Activated CD4-positive, CD25-positive, alpha-beta regulatory T cell treated with anti-CD3 and anti-CD28 coated beads, Interleukin-2, amount 50 U/mL, for 72 hours (primary cell): ENCODE measurements at regions not wholly inside any gene's neighbourhood (a gene's known extent, or its start where the extent isn't known, plus 50 kb on each side); places are given as distances from the start of the nearest gene placed in this dataset.
A peak's percentile ranks its signal among the peaks of the same experiment; 100 is the strongest.

ENCODE experiments used
- DNase-seq: peaks from one replicate; pipeline ENCODE4 v3.0.0; 2021

DNA sequence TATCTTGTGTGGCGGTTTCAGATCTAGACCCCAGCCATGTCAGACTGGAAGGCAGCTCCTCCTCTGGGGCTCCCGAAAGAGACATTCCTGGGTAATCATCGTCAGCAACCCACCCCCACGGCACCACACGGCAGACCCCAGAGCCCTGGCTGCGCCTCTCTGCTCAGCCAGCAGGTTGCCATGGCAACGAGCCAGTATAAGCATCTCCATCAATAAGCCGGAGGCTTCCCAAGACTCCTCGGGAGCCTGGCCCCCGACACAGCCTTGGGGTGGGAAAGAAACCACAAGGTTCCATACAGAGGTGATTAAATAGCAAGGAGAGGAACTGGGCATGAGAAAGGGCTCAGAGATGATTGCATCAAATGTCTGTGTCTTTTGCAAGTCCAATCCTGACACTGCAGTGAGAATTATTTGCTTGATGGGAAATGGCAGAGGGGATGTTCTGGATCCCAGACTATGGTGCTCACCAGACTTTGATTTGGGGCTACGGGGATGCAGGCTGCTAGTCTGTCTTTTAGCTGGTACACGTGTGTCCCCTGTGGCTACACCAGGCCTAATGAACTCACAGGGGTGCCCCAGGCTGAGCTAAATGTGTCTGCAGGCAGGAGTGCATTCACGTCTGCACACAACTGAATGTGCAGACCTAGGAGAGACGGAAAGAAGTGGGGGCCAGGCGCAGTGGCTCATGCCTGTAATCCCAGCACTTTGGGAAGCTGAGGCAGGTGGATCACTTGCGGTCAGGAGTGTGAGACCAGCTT, 320.5 kb upstream of the TNRC6C start:
- DNase-seq = no peak

- DNase-seq = no peak
Measured at GRCh38 chr17:77640252-77640651, 318.3 kb upstream of the TNRC6C start.

DNA sequence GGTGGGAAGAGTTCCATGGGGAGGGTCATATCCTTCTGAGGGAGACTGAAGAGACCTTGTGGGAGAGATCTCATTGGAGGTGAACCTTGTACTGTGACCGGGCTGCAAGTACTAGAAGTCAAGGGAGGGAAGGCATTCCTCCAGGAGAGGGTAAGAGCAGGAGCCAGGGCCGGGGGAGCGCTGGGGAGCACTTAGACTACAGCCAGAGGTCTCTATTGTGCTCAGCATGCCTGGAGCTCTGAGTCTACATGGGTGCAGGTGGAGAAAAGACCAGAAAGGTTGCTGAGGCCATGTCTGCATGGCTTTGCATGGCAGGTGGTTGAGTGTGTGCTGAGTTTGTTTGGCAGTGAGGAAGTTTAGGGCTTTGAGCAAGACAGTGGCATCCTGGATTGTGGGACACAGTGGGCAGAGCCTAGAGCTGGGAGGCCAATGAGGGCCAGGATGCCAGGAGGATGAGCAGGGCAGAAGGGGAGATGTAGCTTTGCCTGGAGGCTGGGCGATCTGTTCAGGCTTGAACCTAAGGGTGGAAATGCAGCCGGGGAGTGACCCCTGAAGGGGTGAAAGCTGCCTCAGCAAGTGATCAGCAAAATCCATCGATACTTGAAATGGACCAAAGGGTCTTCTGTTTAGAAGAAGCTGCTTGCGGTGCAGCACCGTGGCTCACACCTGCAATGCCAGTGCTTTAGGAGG, 317.4 kb upstream of the TNRC6C start:
- DNase-seq = no peak

- DNase-seq = no peak
Measured at GRCh38 chr17:77641718-77642117, 316.8 kb upstream of the TNRC6C start.

- no peak for DNase-seq
Measured at GRCh38 chr17:77644181-77645071, 314.1 kb upstream of the TNRC6C start.

DNA sequence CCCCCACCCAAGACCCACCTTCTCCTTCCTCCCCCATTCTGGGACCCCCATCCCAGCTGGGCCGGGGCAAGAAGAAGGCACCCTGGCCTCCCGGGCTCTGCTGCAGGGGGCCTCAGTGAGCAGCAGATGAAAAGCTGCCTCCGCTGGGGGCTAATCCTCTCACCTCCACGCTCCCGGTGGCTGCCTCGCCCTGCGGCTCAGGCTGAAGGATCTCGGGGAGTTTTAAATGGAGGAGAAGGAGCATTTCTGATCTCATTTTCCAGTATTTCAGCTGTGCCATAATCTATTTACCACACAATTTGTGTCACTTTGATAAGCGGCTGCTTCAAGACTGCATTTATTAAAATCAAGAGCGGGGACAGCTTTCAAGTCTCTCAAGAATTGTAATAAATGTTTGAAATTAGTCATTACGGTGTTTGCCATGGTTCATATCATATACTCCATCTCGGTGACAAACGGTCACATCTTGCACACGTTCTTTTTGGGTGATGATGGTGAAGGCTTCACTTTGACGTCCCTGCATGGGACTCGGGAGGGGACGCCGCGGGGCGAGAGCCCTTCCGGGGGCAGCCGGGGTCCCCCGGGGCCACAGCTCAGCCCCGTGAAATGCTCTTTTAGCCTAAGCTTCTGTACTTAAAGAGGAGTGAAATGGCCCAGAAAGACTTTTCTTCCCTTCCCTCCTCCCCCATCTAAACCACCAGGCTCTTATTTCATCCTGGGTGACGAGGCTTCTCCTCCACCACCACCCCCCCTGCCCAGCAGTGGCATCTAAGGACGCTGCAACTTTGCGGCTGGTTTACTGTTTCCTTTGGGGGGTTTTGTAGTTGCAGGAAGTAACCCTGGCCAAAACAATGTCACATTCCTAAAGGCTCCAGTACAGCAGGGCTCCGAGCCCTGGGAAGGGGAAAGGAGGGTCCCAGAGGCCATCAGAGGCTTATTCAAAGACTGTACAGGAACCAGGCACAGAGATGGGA, 313.1 kb upstream of the TNRC6C start:
- peak; percentile 36 for DNase-seq

GRCh38 chr17:77646046-77646430, 312.5 kb upstream of the TNRC6C start:
- DNase-seq = peak; percentile 8

GRCh38 chr17:77647531-77647930, 311.0 kb upstream of the TNRC6C start:
- peak; percentile 0 for DNase-seq

- DNase-seq = peak; percentile 15
Measured at GRCh38 chr17:77649717-77650211, 308.7 kb upstream of the TNRC6C start.

GRCh38 chr17:77651988-77652387, 306.5 kb upstream of the TNRC6C start:
- DNase-seq = no peak

DNA sequence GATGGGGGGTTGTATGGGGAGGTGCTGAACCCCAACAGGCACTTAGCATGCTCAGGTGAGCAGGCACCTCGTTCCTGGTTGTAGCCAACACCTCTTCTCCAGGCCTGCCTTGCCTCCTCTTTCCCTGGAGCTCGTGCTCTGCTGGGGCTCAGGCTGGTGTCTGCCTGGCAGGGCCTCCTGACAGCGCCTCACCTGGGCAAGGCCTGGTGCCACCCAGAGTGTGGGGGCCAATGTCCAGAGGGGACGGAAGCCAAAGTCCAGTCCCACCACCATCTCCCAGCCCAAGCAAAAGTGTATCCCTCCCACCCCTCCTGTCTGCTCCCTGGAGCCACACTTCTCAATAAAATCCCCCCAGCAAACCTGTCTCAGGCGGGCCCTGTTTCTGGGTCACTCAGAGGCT, 304.2 kb upstream of the TNRC6C start:
- DNase-seq = no peak

- no peak for DNase-seq
Measured at GRCh38 chr17:77654850-77655249, 303.7 kb upstream of the TNRC6C start.

GRCh38 chr17:77656054-77656453, 302.4 kb upstream of the TNRC6C start:
- no peak for DNase-seq

DNA sequence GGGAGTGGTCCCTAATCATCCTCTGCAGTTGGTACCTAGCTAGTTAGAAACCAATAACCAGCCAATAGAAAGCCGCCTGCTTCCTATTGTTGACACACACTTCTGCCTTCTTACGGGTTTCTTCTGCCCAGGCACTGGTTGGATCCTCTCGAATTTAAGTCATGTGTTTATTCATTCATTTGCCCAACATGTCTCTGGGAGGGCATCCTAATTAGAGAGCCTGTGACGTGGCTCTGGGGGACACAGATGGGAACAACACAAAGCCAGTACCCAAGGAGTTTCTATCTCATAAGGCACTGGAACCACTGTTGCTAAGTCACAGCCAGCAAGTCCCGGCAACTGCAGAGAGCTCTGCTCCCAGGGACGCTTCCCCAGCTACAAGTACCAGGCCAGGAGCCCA, 300.7 kb upstream of the TNRC6C start:
- DNase-seq = no peak

GRCh38 chr17:77660524-77660923, 298.0 kb upstream of the TNRC6C start:
- no peak for DNase-seq

- no peak for DNase-seq
Measured at GRCh38 chr17:77662833-77663232, 295.7 kb upstream of the TNRC6C start.

- DNase-seq = no peak
Measured at GRCh38 chr17:77664097-77664729, 294.3 kb upstream of the TNRC6C start.

GRCh38 chr17:77665833-77666232, 292.7 kb upstream of the TNRC6C start:
- DNase-seq = no peak

DNA sequence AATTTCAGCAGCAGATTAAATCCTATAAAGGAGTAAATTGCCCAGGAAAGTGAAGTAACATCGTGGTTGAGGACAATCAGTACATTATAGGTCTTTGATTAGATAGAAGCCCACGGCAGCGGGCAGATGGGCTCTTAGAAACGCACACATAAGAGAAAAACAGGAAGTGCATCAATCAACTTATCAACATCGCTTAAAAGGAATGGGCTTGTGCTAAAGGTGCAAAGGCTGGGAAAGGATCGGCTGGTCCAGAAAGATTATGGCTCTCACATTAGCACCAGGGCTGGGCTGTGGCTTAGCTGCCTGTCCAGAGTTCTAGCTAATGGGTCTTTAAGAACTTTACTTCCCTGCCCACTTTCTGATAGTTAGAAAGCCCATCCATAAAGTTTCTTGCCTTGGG, 292.0 kb upstream of the TNRC6C start:
- DNase-seq = no peak

DNA sequence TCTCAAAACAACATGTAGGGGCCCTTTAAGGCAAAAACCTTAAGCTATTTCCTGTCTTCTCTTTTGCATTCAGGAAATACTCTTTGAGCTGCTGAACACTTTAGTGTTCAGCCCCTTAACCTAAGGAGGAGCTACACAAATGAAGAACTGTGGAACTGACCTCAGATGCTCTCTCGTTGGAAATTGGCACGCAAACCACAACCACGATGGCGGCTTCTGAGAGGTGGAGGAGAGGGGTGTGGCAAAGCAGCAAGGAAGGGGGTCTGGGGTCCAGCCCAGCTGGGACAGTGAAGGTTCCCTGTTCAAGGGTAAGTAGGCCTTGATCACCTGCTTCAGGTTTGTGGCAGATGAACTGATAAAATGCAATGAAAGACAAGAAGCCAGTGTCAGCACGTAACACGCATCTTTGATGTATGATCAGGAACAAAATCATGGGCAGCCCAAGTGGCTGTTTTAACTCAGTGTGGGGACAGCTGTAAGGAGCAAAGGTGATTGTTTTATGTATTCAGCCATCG, 291.6 kb upstream of the TNRC6C start:
- DNase-seq = peak; percentile 62

- no peak for DNase-seq
Measured at GRCh38 chr17:77667478-77667877, 291.0 kb upstream of the TNRC6C start.
